Fibroblast of lung (primary cell): ENCODE measurements at regions not wholly inside any gene's neighbourhood (a gene's known extent, or its start where the extent isn't known, plus 50 kb on each side); places are given as distances from the start of the nearest gene placed in this dataset.

Experiments used
- EZH2 ChIP-seq: IDR thresholded peaks from 2 replicates; pipeline ENCODE4 v1.5.1; 2012; ENCODE audit warnings: low read length, control low read depth, mild to moderate bottlenecking; ENCODE audit errors: missing control alignments
- TF ChIP-seq, protein P1 (sequence below), 2 donors: IDR thresholded peaks in 1 of 2; conservative IDR thresholded peaks in 1 of 2; 1 replicate in 1 of 2; 2 replicates in 1 of 2; pipeline ENCODE4 v1.5.1; 2011 to 2012; ENCODE audit warnings: low read length in 2 of 2, control low read depth in 1 of 2, inconsistent platforms in 1 of 2, low read depth in 1 of 2, mild to moderate bottlenecking in 1 of 2

DNA sequence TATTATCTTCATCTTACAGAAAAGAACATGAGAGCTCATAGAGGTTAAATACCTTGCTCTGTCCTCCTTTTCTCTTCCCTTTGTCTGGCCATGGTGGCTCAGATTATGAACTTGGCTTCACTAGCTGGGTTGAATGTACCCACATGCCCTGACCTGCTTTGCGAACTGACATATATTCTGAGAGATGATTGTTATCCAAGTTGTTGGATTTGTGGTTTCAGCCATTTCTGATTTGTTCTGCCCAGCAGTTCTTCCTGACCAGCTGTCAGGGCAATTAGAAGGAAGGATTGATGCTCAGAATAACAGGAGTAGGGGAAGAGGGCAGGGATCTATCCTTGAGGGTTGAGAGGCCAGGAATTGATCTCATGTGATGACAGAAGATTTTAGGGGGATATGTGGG is 236.8 kb upstream of the FAM98A start:
- TF ChIP-seq, protein P1, sequence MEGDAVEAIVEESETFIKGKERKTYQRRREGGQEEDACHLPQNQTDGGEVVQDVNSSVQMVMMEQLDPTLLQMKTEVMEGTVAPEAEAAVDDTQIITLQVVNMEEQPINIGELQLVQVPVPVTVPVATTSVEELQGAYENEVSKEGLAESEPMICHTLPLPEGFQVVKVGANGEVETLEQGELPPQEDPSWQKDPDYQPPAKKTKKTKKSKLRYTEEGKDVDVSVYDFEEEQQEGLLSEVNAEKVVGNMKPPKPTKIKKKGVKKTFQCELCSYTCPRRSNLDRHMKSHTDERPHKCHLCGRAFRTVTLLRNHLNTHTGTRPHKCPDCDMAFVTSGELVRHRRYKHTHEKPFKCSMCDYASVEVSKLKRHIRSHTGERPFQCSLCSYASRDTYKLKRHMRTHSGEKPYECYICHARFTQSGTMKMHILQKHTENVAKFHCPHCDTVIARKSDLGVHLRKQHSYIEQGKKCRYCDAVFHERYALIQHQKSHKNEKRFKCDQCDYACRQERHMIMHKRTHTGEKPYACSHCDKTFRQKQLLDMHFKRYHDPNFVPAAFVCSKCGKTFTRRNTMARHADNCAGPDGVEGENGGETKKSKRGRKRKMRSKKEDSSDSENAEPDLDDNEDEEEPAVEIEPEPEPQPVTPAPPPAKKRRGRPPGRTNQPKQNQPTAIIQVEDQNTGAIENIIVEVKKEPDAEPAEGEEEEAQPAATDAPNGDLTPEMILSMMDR (conservative IDR thresholded peaks at IDR 0.05 in 1 of 2, IDR thresholded peaks at IDR 0.05 in 1 of 2; ENCODE audit: low read depth in 1 of 2, low read length in 2 of 2): no peak
- TF ChIP-seq EZH2: no peak
